Testis (tissue), 2 donors: ENCODE measurements at regions not wholly inside any gene's neighbourhood (a gene's known extent, or its start where the extent isn't known, plus 50 kb on each side); places are given as distances from the start of the nearest gene placed in this dataset.

ENCODE experiments used
- POLR2A ChIP-seq: fragments of 450-650 bp; IDR thresholded peaks from one replicate; pipeline ENCODE4 v1.6.1; 2017; ENCODE audit warnings: antibody characterized with exemption, mild to moderate bottlenecking, moderate library complexity
- TF ChIP-seq, protein P1 (sequence below), 3 experiments: fragments of 450-650 bp in 2 of 3; fragments of 200-600 bp in 1 of 3; sonication (generic) in 1 of 3; IDR thresholded peaks; one replicate each; pipeline ENCODE4 v1.5.1; 2016 to 2019; ENCODE audit warnings: antibody characterized with exemption in 3 of 3, mild to moderate bottlenecking in 2 of 3, moderate library complexity in 1 of 3

- TF ChIP-seq, protein P1, sequence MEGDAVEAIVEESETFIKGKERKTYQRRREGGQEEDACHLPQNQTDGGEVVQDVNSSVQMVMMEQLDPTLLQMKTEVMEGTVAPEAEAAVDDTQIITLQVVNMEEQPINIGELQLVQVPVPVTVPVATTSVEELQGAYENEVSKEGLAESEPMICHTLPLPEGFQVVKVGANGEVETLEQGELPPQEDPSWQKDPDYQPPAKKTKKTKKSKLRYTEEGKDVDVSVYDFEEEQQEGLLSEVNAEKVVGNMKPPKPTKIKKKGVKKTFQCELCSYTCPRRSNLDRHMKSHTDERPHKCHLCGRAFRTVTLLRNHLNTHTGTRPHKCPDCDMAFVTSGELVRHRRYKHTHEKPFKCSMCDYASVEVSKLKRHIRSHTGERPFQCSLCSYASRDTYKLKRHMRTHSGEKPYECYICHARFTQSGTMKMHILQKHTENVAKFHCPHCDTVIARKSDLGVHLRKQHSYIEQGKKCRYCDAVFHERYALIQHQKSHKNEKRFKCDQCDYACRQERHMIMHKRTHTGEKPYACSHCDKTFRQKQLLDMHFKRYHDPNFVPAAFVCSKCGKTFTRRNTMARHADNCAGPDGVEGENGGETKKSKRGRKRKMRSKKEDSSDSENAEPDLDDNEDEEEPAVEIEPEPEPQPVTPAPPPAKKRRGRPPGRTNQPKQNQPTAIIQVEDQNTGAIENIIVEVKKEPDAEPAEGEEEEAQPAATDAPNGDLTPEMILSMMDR (IDR thresholded peaks at IDR 0.05) = no peak
- no peak for TF ChIP-seq POLR2A
Measured at GRCh38 chr2:59789523-59789922, 763.9 kb downstream of the BCL11A start.
